PC-3 (cell line): ENCODE measurements at regions not wholly inside any gene's neighbourhood (a gene's known extent, or its start where the extent isn't known, plus 50 kb on each side); places are given as distances from the start of the nearest gene placed in this dataset.

Source experiments
- ATAC-seq: fragments of 200-7000 bp; cut with Tn5 transposase; 2 replicates; pipeline ENCODE4 v1.9.1; 2020; ENCODE audit warnings: mild to moderate bottlenecking, moderate library complexity
- BruUV-seq: library from RNA; stranded (reverse); fragments of 400-500 nt; replicated peaks from 2 replicates; lab custom pipeline; 2021; lab: Mats Ljungman, UMichigan
- CTCF ChIA-PET: fragments of 300-600 bp; sonication (Branson Sonifier 250); formaldehyde crosslinking; loops from one replicate; lab custom pipeline; 2022; ENCODE audit warnings: antibody characterized with exemption; lab: Charles Lee
- POLR2A ChIA-PET: fragments of 300-600 bp; sonication (Branson Sonifier 250); formaldehyde crosslinking; loops from one replicate; lab custom pipeline; 2022; ENCODE audit warnings: antibody characterized with exemption; ENCODE audit not compliant: unreplicated experiment; lab: Charles Lee
- DNase-seq: peaks from one replicate; pipeline ENCODE4 v3.0.0-alpha.2; 2015
- H2AFZ ChIP-seq: fragments of 300-600 bp; sonication (generic); 2 replicates; pipeline ENCODE4 v1.6.0; 2016; ENCODE audit warnings: antibody characterized with exemption, low read length
- H3F3A ChIP-seq: fragments of 300-600 bp; sonication (generic); one replicate; pipeline ENCODE4 v1.6.0; 2017; ENCODE audit warnings: antibody characterized with exemption, low read length, control low read depth, mild to moderate bottlenecking; ENCODE audit not compliant: unreplicated experiment
- H3K27ac ChIP-seq: fragments of 300-600 bp; sonication (generic); 2 replicates; pipeline ENCODE4 v1.5.1; 2016; ENCODE audit warnings: mild to moderate bottlenecking, low read length
- H3K27me3 ChIP-seq: fragments of 300-600 bp; sonication (generic); 2 replicates; pipeline ENCODE4 v1.6.1; 2016; ENCODE audit warnings: low read length, mixed read lengths
- H3K36me3 ChIP-seq: fragments of 300-600 bp; sonication (generic); 2 replicates; pipeline ENCODE4 v1.6.1; 2016; ENCODE audit warnings: low read depth, mixed run types, low read length, mixed read lengths
- H3K4me1 ChIP-seq: fragments of 300-600 bp; sonication (generic); 2 replicates; pipeline ENCODE4 v1.5.1; 2016; ENCODE audit warnings: low read length; ENCODE audit not compliant: insufficient read depth
- H3K4me2 ChIP-seq: fragments of 300-600 bp; sonication (generic); 2 replicates; pipeline ENCODE4 v1.6.0; 2016; ENCODE audit warnings: low read length
- H3K4me3 ChIP-seq: fragments of 300-600 bp; sonication (generic); 2 replicates; pipeline ENCODE4 v1.5.1; 2016; ENCODE audit warnings: mild to moderate bottlenecking, low read length, mixed read lengths
- H3K79me2 ChIP-seq: fragments of 300-600 bp; sonication (generic); 2 replicates; pipeline ENCODE4 v1.6.1; 2017; ENCODE audit warnings: low read length, mixed read lengths
- H3K9ac ChIP-seq: fragments of 300-600 bp; sonication (generic); 2 replicates; pipeline ENCODE4 v1.6.0; 2016; ENCODE audit warnings: mild to moderate bottlenecking, low read length
- H3K9me2 ChIP-seq: fragments of 300-600 bp; sonication (generic); replicated peaks from 2 replicates; pipeline ENCODE4 v1.6.1; 2016; ENCODE audit warnings: mixed run types, low read length, mixed read lengths
- H3K9me3 ChIP-seq: fragments of 300-600 bp; sonication (generic); 2 replicates; pipeline ENCODE4 v1.6.1; 2016; ENCODE audit warnings: low read length, mixed read lengths
- H4K20me1 ChIP-seq: fragments of 300-600 bp; sonication (generic); 2 replicates; pipeline ENCODE4 v1.6.1; 2016; ENCODE audit warnings: low read length, mixed read lengths
- EZH2 ChIP-seq: fragments of 300-600 bp; sonication (generic); IDR thresholded peaks from one replicate; pipeline ENCODE4 v1.6.1; 2017; ENCODE audit warnings: antibody characterized with exemption, mild to moderate bottlenecking, low read length; ENCODE audit not compliant: unreplicated experiment
- EZH2phosphoT487 ChIP-seq: fragments of 300-600 bp; sonication (generic); IDR thresholded peaks from 2 replicates; pipeline ENCODE4 v1.6.1; 2018; ENCODE audit warnings: mild to moderate bottlenecking, antibody characterized with exemption, low read length, borderline replicate concordance
- intact Hi-C: fragments of 100-400 bp; cut with micrococcal nuclease; formaldehyde crosslinking; loops from 2 replicates; pipeline ENCODE4 v1.9.0; 2023
- TF ChIP-seq, protein P1 (sequence below): fragments of 300-600 bp; sonication (generic); conservative IDR thresholded peaks from 2 replicates; pipeline ENCODE4 v1.5.1; 2017; ENCODE audit warnings: antibody characterized with exemption, low read depth, mild to moderate bottlenecking, low read length

- H3K36me3 ChIP-seq = no peaks in the 10 kb centered on the region
- no TSS peak for BruUV-seq
- intact Hi-C loops = loop anchor here (1.0 kb wide), 1 partner anchor 294 kb away; no protein-coding TSS in a partner anchor
- no peak overlapping the region for H3K9ac ChIP-seq
- H4K20me1 ChIP-seq = no peaks in the 10 kb centered on the region
- H3K79me2 ChIP-seq = no peaks in the 10 kb centered on the region
- TF ChIP-seq EZH2phosphoT487 (no peak), EZH2 (no peak)
- TF ChIP-seq, protein P1, sequence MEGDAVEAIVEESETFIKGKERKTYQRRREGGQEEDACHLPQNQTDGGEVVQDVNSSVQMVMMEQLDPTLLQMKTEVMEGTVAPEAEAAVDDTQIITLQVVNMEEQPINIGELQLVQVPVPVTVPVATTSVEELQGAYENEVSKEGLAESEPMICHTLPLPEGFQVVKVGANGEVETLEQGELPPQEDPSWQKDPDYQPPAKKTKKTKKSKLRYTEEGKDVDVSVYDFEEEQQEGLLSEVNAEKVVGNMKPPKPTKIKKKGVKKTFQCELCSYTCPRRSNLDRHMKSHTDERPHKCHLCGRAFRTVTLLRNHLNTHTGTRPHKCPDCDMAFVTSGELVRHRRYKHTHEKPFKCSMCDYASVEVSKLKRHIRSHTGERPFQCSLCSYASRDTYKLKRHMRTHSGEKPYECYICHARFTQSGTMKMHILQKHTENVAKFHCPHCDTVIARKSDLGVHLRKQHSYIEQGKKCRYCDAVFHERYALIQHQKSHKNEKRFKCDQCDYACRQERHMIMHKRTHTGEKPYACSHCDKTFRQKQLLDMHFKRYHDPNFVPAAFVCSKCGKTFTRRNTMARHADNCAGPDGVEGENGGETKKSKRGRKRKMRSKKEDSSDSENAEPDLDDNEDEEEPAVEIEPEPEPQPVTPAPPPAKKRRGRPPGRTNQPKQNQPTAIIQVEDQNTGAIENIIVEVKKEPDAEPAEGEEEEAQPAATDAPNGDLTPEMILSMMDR = peak; percentile 54
- H3K27ac ChIP-seq = no peak overlapping the region
- POLR2A ChIA-PET = interaction anchor here (0.7 kb wide), 1 partner anchor 559 kb away, joined by 4 read pairs; no protein-coding TSS in a partner anchor
- no peak overlapping the region for H2AFZ ChIP-seq
- H3K4me1 ChIP-seq = no peaks in the 10 kb centered on the region
- H3K4me3 ChIP-seq = no peak overlapping the region
- no peaks in the 10 kb centered on the region for H3K27me3 ChIP-seq
- no peaks in the 10 kb centered on the region for H3K9me2 ChIP-seq
- CTCF ChIA-PET = interaction anchor here (0.6 kb wide), 1 partner anchor 65 kb away, joined by 3 read pairs; no protein-coding TSS in a partner anchor
- ATAC-seq = peak; percentile 35; the same call in 1 of the 2 replicates
- H3K9me3 ChIP-seq = no peaks in the 10 kb centered on the region
- peak; percentile 33 for DNase-seq
- H3K4me2 ChIP-seq = no peak overlapping the region
- H3F3A ChIP-seq = no peaks in the 10 kb centered on the region
Measured at GRCh38 chr7:113404245-113404644, 285.9 kb upstream of the SMIM30 start.

DNA sequence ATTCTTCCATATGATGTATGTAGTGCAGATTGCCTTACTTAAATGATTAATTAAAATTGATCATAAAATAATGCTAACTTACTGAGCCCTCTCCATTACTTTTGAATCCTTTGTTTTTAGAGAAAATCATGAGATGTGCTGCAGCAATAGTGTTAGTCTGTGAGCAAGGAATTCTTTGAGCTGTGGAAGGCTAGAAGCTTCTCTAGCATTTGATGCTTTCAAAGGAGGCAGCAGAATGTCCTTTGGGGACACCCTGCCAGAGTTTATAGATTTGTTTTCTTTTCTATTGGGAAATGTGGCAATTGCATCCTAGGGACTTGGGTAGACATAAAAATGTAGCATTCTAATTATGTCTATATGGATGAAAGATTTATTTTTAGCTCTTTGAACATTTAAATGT lies 284.1 kb upstream of the SMIM30 start:
- no peak overlapping the region for H3K9ac ChIP-seq
- ChIA-PET CTCF (no interaction called here), POLR2A (no interaction called here)
- TF ChIP-seq, protein P1 = no peak
- no peak for TF ChIP-seq EZH2phosphoT487
- TF ChIP-seq EZH2 = no peak
- intact Hi-C loops = no loop called here
- H4K20me1 ChIP-seq = no peaks in the 10 kb centered on the region
- H3K27me3 ChIP-seq = no peaks in the 10 kb centered on the region
- H3K79me2 ChIP-seq = no peaks in the 10 kb centered on the region
- no TSS peak for BruUV-seq
- no peaks in the 10 kb centered on the region for H3K36me3 ChIP-seq
- H3K4me1 ChIP-seq = no peaks in the 10 kb centered on the region
- no peak for ATAC-seq
- H3K27ac ChIP-seq = no peak overlapping the region
- H3F3A ChIP-seq = no peaks in the 10 kb centered on the region
- H3K4me3 ChIP-seq = no peak overlapping the region
- H3K9me3 ChIP-seq = no peaks in the 10 kb centered on the region
- H3K9me2 ChIP-seq = no peaks in the 10 kb centered on the region
- H3K4me2 ChIP-seq = no peak overlapping the region
- no peak for DNase-seq
- no peak overlapping the region for H2AFZ ChIP-seq

- POLR2A ChIA-PET = no interaction called here
- no peak for ATAC-seq
Measured at GRCh38 chr7:113402005-113402404, 283.7 kb upstream of the SMIM30 start.

More at GRCh38 chr7:113402005-113402404, 283.7 kb upstream of the SMIM30 start:
- H3K9ac ChIP-seq = no peak overlapping the region
- no TSS peak for BruUV-seq
- H3K4me3 ChIP-seq = no peak overlapping the region
- no peaks in the 10 kb centered on the region for H3K4me1 ChIP-seq
- CTCF ChIA-PET = no interaction called here
- H4K20me1 ChIP-seq = no peaks in the 10 kb centered on the region
- H3K79me2 ChIP-seq = no peaks in the 10 kb centered on the region
- no peaks in the 10 kb centered on the region for H3K27me3 ChIP-seq
- H3K4me2 ChIP-seq = no peak overlapping the region
- no peaks in the 10 kb centered on the region for H3K9me2 ChIP-seq
- intact Hi-C loops = no loop called here
- H3K27ac ChIP-seq = no peak overlapping the region
- TF ChIP-seq EZH2 (no peak), EZH2phosphoT487 (no peak)
- TF ChIP-seq, protein P1 = no peak
- no peak overlapping the region for H2AFZ ChIP-seq
- no peaks in the 10 kb centered on the region for H3F3A ChIP-seq
- DNase-seq = no peak
- no peaks in the 10 kb centered on the region for H3K36me3 ChIP-seq
- no peaks in the 10 kb centered on the region for H3K9me3 ChIP-seq
